Skeletal muscle cell (primary cell): ENCODE measurements at regions not wholly inside any gene's neighbourhood (a gene's known extent, or its start where the extent isn't known, plus 50 kb on each side); places are given as distances from the start of the nearest gene placed in this dataset.

Experiments used
- DNase-seq: peaks from one replicate; pipeline ENCODE4 v3.0.0-alpha.2; 2010; ENCODE audit warnings: low read depth
- H3K4me3 ChIP-seq: 2 replicates; pipeline ENCODE4 v1.5.1; 2011; ENCODE audit warnings: low read depth, mild to moderate bottlenecking, control low read depth, low read length, moderate library complexity

DNA sequence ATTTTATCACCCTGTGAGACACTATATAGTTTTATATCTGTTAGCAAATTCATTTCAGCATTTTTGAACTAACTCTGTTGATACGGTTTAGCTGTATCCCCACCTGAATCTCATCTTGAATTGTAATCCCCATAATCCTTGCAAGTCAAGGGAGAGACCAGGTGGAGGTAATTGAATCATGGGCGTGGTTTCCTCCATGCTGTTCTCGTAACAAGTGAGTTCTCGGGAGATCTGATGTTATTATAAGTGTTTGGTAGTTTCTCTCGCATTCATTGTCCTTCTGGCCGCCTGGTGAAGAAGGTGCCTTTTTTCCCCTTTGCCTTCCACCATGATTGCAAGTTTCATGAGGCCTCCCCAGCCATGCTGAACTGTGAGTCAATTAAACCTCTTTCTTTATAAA, 53.2 kb upstream of the TMC3 start:
- DNase-seq, result no peak
- no peak overlapping the region for H3K4me3 ChIP-seq

GRCh38 chr15:81425905-81426304, 51.9 kb upstream of the TMC3 start:
- no peak overlapping the region for H3K4me3 ChIP-seq
- DNase-seq, result no peak
